Osteoblast (primary cell): ENCODE measurements at regions not wholly inside any gene's neighbourhood (a gene's known extent, or its start where the extent isn't known, plus 50 kb on each side); places are given as distances from the start of the nearest gene placed in this dataset.

Experiments
- DNase-seq: peaks from one replicate; pipeline ENCODE4 v3.0.0; 2011; ENCODE audit warnings: low spot score, mixed read lengths; ENCODE audit not compliant: insufficient read length; ENCODE audit errors: missing footprints
- H2AFZ ChIP-seq: 2 replicates; pipeline ENCODE4 v1.6.0; 2011; ENCODE audit warnings: mild to moderate bottlenecking, low read length
- H3K27ac ChIP-seq: 2 replicates; pipeline ENCODE4 v1.5.1; 2011; ENCODE audit warnings: mild to moderate bottlenecking, low read depth, low read length, moderate library complexity
- H3K27me3 ChIP-seq: 2 replicates; pipeline ENCODE4 v1.6.0; 2012; ENCODE audit warnings: mild to moderate bottlenecking, control low read depth, inconsistent platforms, low read length, moderate library complexity; ENCODE audit not compliant: insufficient read depth
- H3K36me3 ChIP-seq: 2 replicates; pipeline ENCODE4 v1.5.1; 2011; ENCODE audit warnings: mild to moderate bottlenecking, low read length, control low read depth, moderate library complexity; ENCODE audit not compliant: insufficient read depth
- H3K4me1 ChIP-seq: 2 replicates; pipeline ENCODE4 v1.5.1; 2011; ENCODE audit warnings: mild to moderate bottlenecking, low read length, control low read depth, moderate library complexity; ENCODE audit not compliant: insufficient read depth
- H3K4me2 ChIP-seq: 2 replicates; pipeline ENCODE4 v1.6.0; 2011; ENCODE audit warnings: mild to moderate bottlenecking, low read length; ENCODE audit not compliant: insufficient read depth
- H3K4me3 ChIP-seq: fragments of 200-600 bp; sonication (generic); 3 replicates; pipeline ENCODE4 v1.5.1; 2012; ENCODE audit warnings: mild to moderate bottlenecking, low read length, inconsistent platforms; ENCODE audit not compliant: insufficient read depth
- H3K79me2 ChIP-seq: 2 replicates; pipeline ENCODE4 v1.6.0; 2012; ENCODE audit warnings: mild to moderate bottlenecking, low read length, control low read depth, inconsistent platforms; ENCODE audit not compliant: insufficient read depth
- H3K9me3 ChIP-seq: 2 replicates; pipeline ENCODE4 v1.5.1; 2011; ENCODE audit warnings: low read depth, low read length, control low read depth
- H4K20me1 ChIP-seq: 2 replicates; pipeline ENCODE4 v1.6.0; 2012; ENCODE audit warnings: mild to moderate bottlenecking, low read length, control low read depth; ENCODE audit not compliant: insufficient read depth
- TF ChIP-seq, protein P1 (sequence below): IDR thresholded peaks from 2 replicates; pipeline ENCODE4 v1.5.1; 2011; ENCODE audit warnings: mild to moderate bottlenecking, low read depth, low read length, moderate library complexity; ENCODE audit errors: extremely low read depth

DNA sequence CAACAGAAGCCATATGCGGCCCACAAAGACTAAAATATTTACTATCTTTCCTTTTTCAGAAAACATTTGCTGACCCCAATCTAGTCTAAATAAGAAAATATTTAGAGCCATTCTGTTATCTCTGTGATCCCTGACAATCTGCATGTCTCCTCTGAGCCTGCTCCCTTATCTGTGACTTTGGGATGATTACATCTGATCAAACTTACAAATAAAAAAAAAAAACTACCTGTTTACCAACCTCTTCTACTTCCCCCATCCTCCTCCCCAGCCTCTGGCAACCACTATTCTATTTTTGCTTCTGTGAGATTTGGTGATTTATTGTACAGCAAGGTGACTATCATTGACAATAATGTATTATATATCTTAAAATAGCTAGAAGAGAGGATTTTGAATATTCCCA lies 176.3 kb upstream of the CD180 start:
- no peaks in the 10 kb centered on the region for H3K27me3 ChIP-seq
- H3K36me3 ChIP-seq: no peaks in the 10 kb centered on the region
- no peak overlapping the region for H3K4me3 ChIP-seq
- no peaks in the 10 kb centered on the region for H3K79me2 ChIP-seq
- no peaks in the 10 kb centered on the region for H4K20me1 ChIP-seq
- no peak overlapping the region for H3K4me2 ChIP-seq
- DNase-seq: no peak
- TF ChIP-seq, protein P1, sequence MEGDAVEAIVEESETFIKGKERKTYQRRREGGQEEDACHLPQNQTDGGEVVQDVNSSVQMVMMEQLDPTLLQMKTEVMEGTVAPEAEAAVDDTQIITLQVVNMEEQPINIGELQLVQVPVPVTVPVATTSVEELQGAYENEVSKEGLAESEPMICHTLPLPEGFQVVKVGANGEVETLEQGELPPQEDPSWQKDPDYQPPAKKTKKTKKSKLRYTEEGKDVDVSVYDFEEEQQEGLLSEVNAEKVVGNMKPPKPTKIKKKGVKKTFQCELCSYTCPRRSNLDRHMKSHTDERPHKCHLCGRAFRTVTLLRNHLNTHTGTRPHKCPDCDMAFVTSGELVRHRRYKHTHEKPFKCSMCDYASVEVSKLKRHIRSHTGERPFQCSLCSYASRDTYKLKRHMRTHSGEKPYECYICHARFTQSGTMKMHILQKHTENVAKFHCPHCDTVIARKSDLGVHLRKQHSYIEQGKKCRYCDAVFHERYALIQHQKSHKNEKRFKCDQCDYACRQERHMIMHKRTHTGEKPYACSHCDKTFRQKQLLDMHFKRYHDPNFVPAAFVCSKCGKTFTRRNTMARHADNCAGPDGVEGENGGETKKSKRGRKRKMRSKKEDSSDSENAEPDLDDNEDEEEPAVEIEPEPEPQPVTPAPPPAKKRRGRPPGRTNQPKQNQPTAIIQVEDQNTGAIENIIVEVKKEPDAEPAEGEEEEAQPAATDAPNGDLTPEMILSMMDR: no peak
- H3K9me3 ChIP-seq: no peaks in the 10 kb centered on the region
- no peak overlapping the region for H3K27ac ChIP-seq
- no peak overlapping the region for H2AFZ ChIP-seq
- H3K4me1 ChIP-seq: no peaks in the 10 kb centered on the region

- H3K79me2 ChIP-seq: no peaks in the 10 kb centered on the region
- H2AFZ ChIP-seq: no peak overlapping the region
- TF ChIP-seq, protein P1: no peak
- no peaks in the 10 kb centered on the region for H3K9me3 ChIP-seq
- no peaks in the 10 kb centered on the region for H3K27me3 ChIP-seq
- H3K27ac ChIP-seq: no peak overlapping the region
- no peaks in the 10 kb centered on the region for H3K36me3 ChIP-seq
- H3K4me3 ChIP-seq: no peak overlapping the region
- no peaks in the 10 kb centered on the region for H3K4me1 ChIP-seq
- no peak overlapping the region for H3K4me2 ChIP-seq
- no peak for DNase-seq
- H4K20me1 ChIP-seq: no peaks in the 10 kb centered on the region
These were observed 175.3 kb upstream of the CD180 start for GRCh38 chr5:67371924-67372323.

DNA sequence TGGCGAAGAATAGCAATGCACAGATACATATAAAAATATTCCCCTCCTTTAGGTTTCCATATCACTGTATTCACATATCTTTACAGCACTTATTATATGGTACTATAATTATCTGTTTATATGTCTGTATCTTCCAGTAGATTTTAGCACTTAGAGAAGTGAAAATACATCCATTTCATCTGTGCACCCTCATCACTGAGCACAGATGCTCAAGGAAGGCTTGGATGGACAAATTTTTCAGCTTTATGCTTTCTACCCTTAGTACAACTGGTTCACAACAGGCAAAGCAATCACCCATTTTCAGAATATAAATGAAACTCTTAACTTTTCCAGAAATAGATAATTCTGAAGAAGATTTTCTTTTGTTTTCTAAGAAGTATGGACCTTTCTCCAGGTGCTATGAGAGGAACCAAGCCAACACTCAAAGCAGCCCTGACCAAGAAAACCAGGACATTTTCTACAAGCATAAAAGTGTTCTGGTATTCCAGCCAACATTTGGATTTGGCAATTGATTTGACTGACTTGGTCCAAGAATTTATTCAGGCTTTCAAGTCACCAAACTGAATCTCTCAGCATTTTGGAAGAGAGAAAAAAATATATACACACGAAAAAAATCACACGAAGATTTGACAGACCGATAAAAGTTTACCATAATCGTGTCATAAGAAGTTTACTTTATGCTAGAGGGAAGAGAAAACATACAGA lies 170.2 kb upstream of the CD180 start:
- H3K9me3 ChIP-seq: no peaks in the 10 kb centered on the region
- no peak overlapping the region for H3K27ac ChIP-seq
- peaks cover 7% of the 10 kb centered on the region for H3K4me1 ChIP-seq
- H3K4me2 ChIP-seq: no peak overlapping the region
- DNase-seq: no peak
- no peaks in the 10 kb centered on the region for H3K27me3 ChIP-seq
- H3K36me3 ChIP-seq: no peaks in the 10 kb centered on the region
- TF ChIP-seq, protein P1: no peak
- no peaks in the 10 kb centered on the region for H3K79me2 ChIP-seq
- no peaks in the 10 kb centered on the region for H4K20me1 ChIP-seq
- no peak overlapping the region for H3K4me3 ChIP-seq
- H2AFZ ChIP-seq: no peak overlapping the region

DNA sequence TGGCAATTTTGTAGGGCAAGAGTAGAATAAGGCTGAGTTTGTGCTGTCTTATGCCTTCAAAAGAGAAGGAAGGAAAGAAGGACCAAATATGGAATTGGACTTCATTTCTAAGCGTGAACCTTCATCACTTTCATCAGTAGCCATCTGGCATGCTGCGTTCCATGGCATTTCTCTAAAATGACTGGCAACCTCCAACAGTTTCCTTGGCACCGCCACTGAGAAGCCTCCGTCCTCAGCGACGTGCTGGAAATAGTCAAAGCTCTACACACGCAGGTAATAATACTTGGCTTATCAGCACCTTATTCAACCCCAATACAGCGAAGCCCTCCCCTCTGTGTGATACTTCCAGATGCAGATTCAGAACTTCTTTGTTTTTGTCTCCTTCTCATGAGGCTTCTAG lies 169.7 kb upstream of the CD180 start:
- Histone ChIP-seq H3K79me2 (no peaks in the 10 kb centered on the region), H3K4me1 (peaks cover 9% of the 10 kb centered on the region), H4K20me1 (no peaks in the 10 kb centered on the region), H3K4me3 (no peak overlapping the region), H3K9me3 (no peaks in the 10 kb centered on the region), H3K27me3 (no peaks in the 10 kb centered on the region), H3K27ac (no peak overlapping the region), H2AFZ (no peak overlapping the region), H3K36me3 (no peaks in the 10 kb centered on the region), H3K4me2 (no peak overlapping the region)
- TF ChIP-seq, protein P1: no peak
- no peak for DNase-seq
